Colonic mucosa (tissue), 4 donors: ENCODE measurements at regions not wholly inside any gene's neighbourhood (a gene's known extent, or its start where the extent isn't known, plus 50 kb on each side); places are given as distances from the start of the nearest gene placed in this dataset.

Experiments used
- DNase-seq: peaks from one replicate; pipeline ENCODE4 v3.0.0-alpha.2; 2020
- H3K27ac ChIP-seq: fragments of 200-600 bp; one replicate; pipeline ENCODE4 v1.8.0; 2021
- H3K27me3 ChIP-seq: fragments of 200-600 bp; one replicate; pipeline ENCODE4 v1.8.0; 2021
- H3K36me3 ChIP-seq: fragments of 200-600 bp; one replicate; pipeline ENCODE4 v1.8.0; 2021
- H3K4me1 ChIP-seq: fragments of 200-600 bp; one replicate; pipeline ENCODE4 v1.8.0; 2021; ENCODE audit warnings: mild to moderate bottlenecking
- H3K4me3 ChIP-seq: fragments of 200-600 bp; one replicate; pipeline ENCODE4 v1.8.0; 2021
- H3K9ac ChIP-seq, 2 donors: one replicate each; pipeline ENCODE4 v1.7.0; 2013; ENCODE audit warnings: control low read depth in 2 of 2, low read depth in 2 of 2, low read length in 2 of 2
- H3K9me3 ChIP-seq: fragments of 200-600 bp; one replicate; pipeline ENCODE4 v1.8.0; 2021
- intact Hi-C: fragments of 100-400 bp; cut with DNase I; formaldehyde crosslinking; loops from one replicate; pipeline ENCODE4 v1.14.1; 2022
- TF ChIP-seq, protein P1 (sequence below): fragments of 200-600 bp; IDR thresholded peaks from one replicate; pipeline ENCODE4 v1.8.0; 2022; ENCODE audit warnings: antibody characterized with exemption, mild to moderate bottlenecking
- donor health status: healthy.
- donor health status: DM: no; HTN: no; CAD: no.
- donor health status: DM: no; HTN: no; CAD: no.

GRCh38 chr5:162699361-162699760 is 631.8 kb downstream of the GABRG2 start:
- DNase-seq = no peak
- no peaks in the 10 kb centered on the region for H3K4me1 ChIP-seq
- no peak overlapping the region for H3K27ac ChIP-seq
- H3K36me3 ChIP-seq = no peaks in the 10 kb centered on the region
- H3K27me3 ChIP-seq = no peaks in the 10 kb centered on the region
- no peak overlapping the region for H3K9ac ChIP-seq
- intact Hi-C loops = no loop called here
- TF ChIP-seq, protein P1, sequence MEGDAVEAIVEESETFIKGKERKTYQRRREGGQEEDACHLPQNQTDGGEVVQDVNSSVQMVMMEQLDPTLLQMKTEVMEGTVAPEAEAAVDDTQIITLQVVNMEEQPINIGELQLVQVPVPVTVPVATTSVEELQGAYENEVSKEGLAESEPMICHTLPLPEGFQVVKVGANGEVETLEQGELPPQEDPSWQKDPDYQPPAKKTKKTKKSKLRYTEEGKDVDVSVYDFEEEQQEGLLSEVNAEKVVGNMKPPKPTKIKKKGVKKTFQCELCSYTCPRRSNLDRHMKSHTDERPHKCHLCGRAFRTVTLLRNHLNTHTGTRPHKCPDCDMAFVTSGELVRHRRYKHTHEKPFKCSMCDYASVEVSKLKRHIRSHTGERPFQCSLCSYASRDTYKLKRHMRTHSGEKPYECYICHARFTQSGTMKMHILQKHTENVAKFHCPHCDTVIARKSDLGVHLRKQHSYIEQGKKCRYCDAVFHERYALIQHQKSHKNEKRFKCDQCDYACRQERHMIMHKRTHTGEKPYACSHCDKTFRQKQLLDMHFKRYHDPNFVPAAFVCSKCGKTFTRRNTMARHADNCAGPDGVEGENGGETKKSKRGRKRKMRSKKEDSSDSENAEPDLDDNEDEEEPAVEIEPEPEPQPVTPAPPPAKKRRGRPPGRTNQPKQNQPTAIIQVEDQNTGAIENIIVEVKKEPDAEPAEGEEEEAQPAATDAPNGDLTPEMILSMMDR = no peak
- H3K4me3 ChIP-seq = no peak overlapping the region
- H3K9me3 ChIP-seq = no peaks in the 10 kb centered on the region

GRCh38 chr5:162703914-162704313 is 636.3 kb downstream of the GABRG2 start:
- no peaks in the 10 kb centered on the region for H3K27me3 ChIP-seq
- intact Hi-C loops = no loop called here
- no peak overlapping the region for H3K4me3 ChIP-seq
- TF ChIP-seq, protein P1 = no peak
- DNase-seq = no peak
- H3K27ac ChIP-seq = no peak overlapping the region
- no peaks in the 10 kb centered on the region for H3K4me1 ChIP-seq
- H3K9me3 ChIP-seq = no peaks in the 10 kb centered on the region
- H3K36me3 ChIP-seq = no peaks in the 10 kb centered on the region
- no peak overlapping the region for H3K9ac ChIP-seq

DNA sequence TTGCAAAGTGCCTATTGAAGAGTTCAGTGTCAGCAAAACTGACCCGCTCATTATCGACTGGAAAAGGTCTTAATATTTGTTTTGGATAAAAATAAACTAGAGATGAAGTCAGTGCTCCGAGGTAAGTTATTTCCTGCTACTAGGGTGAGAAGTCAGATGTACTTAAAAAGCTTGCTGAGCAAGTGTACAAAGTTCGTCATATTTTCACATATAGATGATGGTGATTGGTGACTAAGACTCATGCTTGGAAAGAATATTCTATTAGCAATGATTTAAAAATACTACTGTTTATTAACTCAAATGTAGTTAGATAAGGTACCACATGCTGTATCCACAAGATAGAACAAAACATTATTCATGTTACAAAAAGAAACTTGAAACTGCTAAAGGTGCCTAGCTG is 643.7 kb downstream of the GABRG2 start:
- Histone ChIP-seq H3K4me1 (no peaks in the 10 kb centered on the region), H3K36me3 (no peaks in the 10 kb centered on the region), H3K9me3 (no peaks in the 10 kb centered on the region), H3K9ac (no peak overlapping the region), H3K4me3 (no peak overlapping the region), H3K27me3 (no peaks in the 10 kb centered on the region), H3K27ac (no peak overlapping the region)
- DNase-seq = no peak
- TF ChIP-seq, protein P1 = no peak
- intact Hi-C loops = no loop called here

DNA sequence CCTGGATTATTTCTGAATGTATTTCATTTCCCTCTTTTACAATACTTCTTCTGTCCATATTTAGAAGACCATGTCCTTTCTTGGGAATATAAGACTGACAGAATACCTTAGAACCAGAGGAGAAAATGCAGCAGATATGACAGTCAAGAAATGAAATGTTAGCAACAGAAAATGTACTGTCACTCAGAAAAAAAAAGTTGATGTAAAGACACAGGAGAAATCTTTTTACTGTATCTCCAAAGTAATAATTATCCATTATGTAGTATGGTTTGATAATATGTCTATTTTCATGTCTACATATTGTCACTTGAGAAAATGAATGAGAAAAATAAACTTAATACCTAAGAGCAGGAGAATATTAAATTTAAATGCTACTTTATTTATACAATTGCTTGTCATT is 652.1 kb downstream of the GABRG2 start:
- intact Hi-C loops = no loop called here

GRCh38 chr5:162721125-162721524 is 653.6 kb downstream of the GABRG2 start:
- Histone ChIP-seq H3K27me3 (no peaks in the 10 kb centered on the region), H3K4me3 (no peak overlapping the region), H3K36me3 (no peaks in the 10 kb centered on the region), H3K27ac (no peak overlapping the region), H3K4me1 (no peaks in the 10 kb centered on the region), H3K9ac (no peak overlapping the region), H3K9me3 (no peaks in the 10 kb centered on the region)
- intact Hi-C loops = no loop called here
- TF ChIP-seq, protein P1 = no peak
- DNase-seq = no peak

More for the DNA sequence above, 652.1 kb downstream of the GABRG2 start:
- H3K9me3 ChIP-seq = no peaks in the 10 kb centered on the region
- TF ChIP-seq, protein P1 = no peak
- no peak overlapping the region for H3K4me3 ChIP-seq
- H3K27ac ChIP-seq = no peak overlapping the region
- H3K36me3 ChIP-seq = no peaks in the 10 kb centered on the region
- no peaks in the 10 kb centered on the region for H3K4me1 ChIP-seq
- DNase-seq = no peak
- no peaks in the 10 kb centered on the region for H3K27me3 ChIP-seq
- no peak overlapping the region for H3K9ac ChIP-seq

GRCh38 chr5:162752612-162753011 is 684.8 kb upstream of the CCNG1 start:
- DNase-seq = no peak
- no peak overlapping the region for H3K27ac ChIP-seq
- H3K27me3 ChIP-seq = no peaks in the 10 kb centered on the region
- TF ChIP-seq, protein P1 = no peak
- intact Hi-C loops = no loop called here
- H3K4me3 ChIP-seq = no peak overlapping the region
- H3K9ac ChIP-seq = no peak overlapping the region
- no peaks in the 10 kb centered on the region for H3K9me3 ChIP-seq
- H3K4me1 ChIP-seq = no peaks in the 10 kb centered on the region
- no peaks in the 10 kb centered on the region for H3K36me3 ChIP-seq
